ENCODE measurements at regions not wholly inside any gene's neighbourhood (a gene's known extent, or its start where the extent isn't known, plus 50 kb on each side); places are given as distances from the start of the nearest gene placed in this dataset.

- TF ChIP-seq CTCF (IDR thresholded peaks at IDR 0.05; ENCODE audit: borderline replicate concordance, extremely low read depth, low read length, poor library complexity, severe bottlenecking) (no peak), EZH2 (IDR thresholded peaks at IDR 0.05; ENCODE audit: borderline replicate concordance, low read depth, low read length, severe bottlenecking) (no peak)
These were observed 364.4 kb upstream of the KIF2A start for GRCh38 chr5:61941637-61942036.
